ENCODE measurements at regions not wholly inside any gene's neighbourhood (a gene's known extent, or its start where the extent isn't known, plus 50 kb on each side); places are given as distances from the start of the nearest gene placed in this dataset.

GRCh38 chr3:117558681-117559080, 849.1 kb downstream of the TUSC7 start:
- TF ChIP-seq CTCF (IDR thresholded peaks at IDR 0.05; ENCODE audit: low read depth, low read length) (no peak), EZH2phosphoT487 (IDR thresholded peaks at IDR 0.05; ENCODE audit: low read depth) (no peak)

Measured in OCI-LY3 (cell line).